ENCODE measurements at regions not wholly inside any gene's neighbourhood (a gene's known extent, or its start where the extent isn't known, plus 50 kb on each side); places are given as distances from the start of the nearest gene placed in this dataset.

- TF ChIP-seq TSHZ2 (CRISPR knock-in tag; IDR thresholded peaks at IDR 0.05) (no peak), TCF4 (CRISPR knock-in tag; IDR thresholded peaks at IDR 0.05; ENCODE audit: borderline replicate concordance) (no peak), ARNTL (CRISPR knock-in tag; IDR thresholded peaks at IDR 0.05; ENCODE audit: borderline replicate concordance, low read depth) (no peak), ZNF8 (CRISPR knock-in tag; IDR thresholded peaks at IDR 0.05) (no peak), ZC3H10 (CRISPR knock-in tag; IDR thresholded peaks at IDR 0.05) (no peak), ZNF565 (CRISPR knock-in tag; conservative IDR thresholded peaks at IDR 0.05; ENCODE audit: low read depth) (no peak), ESRRG (CRISPR knock-in tag; IDR thresholded peaks at IDR 0.05) (no peak), CSRNP3 (CRISPR knock-in tag; IDR thresholded peaks at IDR 0.05) (no peak)
Observed at GRCh38 chr9:118083161-118083560, 379.0 kb downstream of the TLR4 start (continued).

- no peak for ATAC-seq
- TF ChIP-seq ZFP3 (CRISPR knock-in tag; IDR thresholded peaks at IDR 0.05) (no peak), PATZ1 (CRISPR knock-in tag; IDR thresholded peaks at IDR 0.05; ENCODE audit: borderline replicate concordance) (no peak)
Observed at GRCh38 chr9:118088090-118088489, 383.9 kb downstream of the TLR4 start.

- TF ChIP-seq CSDC2 (CRISPR knock-in tag; IDR thresholded peaks at IDR 0.05) (no peak), ESRRG (CRISPR knock-in tag; IDR thresholded peaks at IDR 0.05) (no peak), ZNF8 (CRISPR knock-in tag; IDR thresholded peaks at IDR 0.05) (no peak), TOX (CRISPR knock-in tag; IDR thresholded peaks at IDR 0.05; ENCODE audit: borderline replicate concordance) (no peak), ZC3H10 (CRISPR knock-in tag; IDR thresholded peaks at IDR 0.05) (no peak), TCF4 (CRISPR knock-in tag; IDR thresholded peaks at IDR 0.05; ENCODE audit: borderline replicate concordance) (no peak), ISL1 (CRISPR knock-in tag; IDR thresholded peaks at IDR 0.05) (no peak), ZFP30 (CRISPR knock-in tag; IDR thresholded peaks at IDR 0.05) (no peak), ZNF565 (CRISPR knock-in tag; conservative IDR thresholded peaks at IDR 0.05; ENCODE audit: low read depth) (no peak), CREB5 (CRISPR knock-in tag; IDR thresholded peaks at IDR 0.05; ENCODE audit: low read depth) (no peak), PATZ1 (CRISPR knock-in tag; IDR thresholded peaks at IDR 0.05; ENCODE audit: borderline replicate concordance) (no peak), PPARA (CRISPR knock-in tag; IDR thresholded peaks at IDR 0.05; ENCODE audit: borderline replicate concordance) (no peak)
- no peak for ATAC-seq
Observed at GRCh38 chr9:118091226-118091625, 387.0 kb downstream of the TLR4 start.

GRCh38 chr9:118091711-118092500 lies 387.7 kb downstream of the TLR4 start:
- TF ChIP-seq ZFP3 (CRISPR knock-in tag; IDR thresholded peaks at IDR 0.05) (no peak), ZNF565 (CRISPR knock-in tag; conservative IDR thresholded peaks at IDR 0.05; ENCODE audit: low read depth) (no peak), TSHZ2 (CRISPR knock-in tag; IDR thresholded peaks at IDR 0.05) (no peak), CSRNP3 (CRISPR knock-in tag; IDR thresholded peaks at IDR 0.05) (no peak), ESRRG (CRISPR knock-in tag; IDR thresholded peaks at IDR 0.05) (no peak), PATZ1 (CRISPR knock-in tag; IDR thresholded peaks at IDR 0.05; ENCODE audit: borderline replicate concordance) (no peak), CSDC2 (CRISPR knock-in tag; IDR thresholded peaks at IDR 0.05) (no peak), ZC3H10 (CRISPR knock-in tag; IDR thresholded peaks at IDR 0.05) (no peak), ISL1 (CRISPR knock-in tag; IDR thresholded peaks at IDR 0.05) (no peak)
- ATAC-seq: no peak
